CD4-positive, alpha-beta T cell (primary cell): ENCODE measurements at regions not wholly inside any gene's neighbourhood (a gene's known extent, or its start where the extent isn't known, plus 50 kb on each side); places are given as distances from the start of the nearest gene placed in this dataset.
"Not testable (repeated sequence)": the region's sequence is repeated elsewhere in the genome, so short reads cannot be mapped to it uniquely, and the experiment has no call there.

ENCODE experiments used
- ATAC-seq: fragments of 200-7000 bp; cut with Tn5 transposase; one replicate; pipeline ENCODE4 v1.10.0; 2022; ENCODE audit warnings: mild to moderate bottlenecking; ENCODE audit not compliant: poor library complexity
- CTCF ChIA-PET: fragments of 350-600 bp; sonication (Branson Sonifier 250); formaldehyde crosslinking; loops from one replicate; lab custom pipeline; 2021; ENCODE audit warnings: antibody characterized with exemption, inconsistent platforms; lab: Charles Lee
- POLR2A ChIA-PET: fragments of 350-600 bp; sonication (Branson Sonifier 250); formaldehyde crosslinking; loops from one replicate; lab custom pipeline; 2021; ENCODE audit warnings: antibody characterized with exemption, inconsistent platforms; lab: Charles Lee
- DNase-seq, 14 experiments: peaks; one replicate each; pipeline ENCODE4 v3.0.0-alpha.2; 2013 to 2020; ENCODE audit warnings: mixed read lengths in 2 of 14
- H3K27ac ChIP-seq, 2 donors: one replicate each; pipeline versions ENCODE4 v1.5.1 to v1.7.0; 2013; ENCODE audit warnings: low read length in 2 of 2, low read depth in 1 of 2, mild to moderate bottlenecking in 1 of 2
- H3K27me3 ChIP-seq, 2 experiments: 1 replicate in 1 of 2; 2 replicates in 1 of 2; pipeline versions ENCODE4 v1.6.1 to v1.7.0; 2013; ENCODE audit warnings: low read length in 2 of 2, control low read depth in 1 of 2, mild to moderate bottlenecking in 1 of 2, moderate library complexity in 1 of 2; ENCODE audit not compliant: insufficient read depth in 2 of 2, control insufficient read depth in 1 of 2
- H3K36me3 ChIP-seq: one replicate; pipeline ENCODE4 v1.6.1; 2013; ENCODE audit warnings: low read length, control low read depth; ENCODE audit not compliant: insufficient read depth
- H3K4me1 ChIP-seq: one replicate; pipeline ENCODE4 v1.6.1; 2013; ENCODE audit warnings: low read length, control low read depth; ENCODE audit not compliant: insufficient read depth
- H3K4me3 ChIP-seq: one replicate; pipeline ENCODE4 v1.5.1; 2013; ENCODE audit warnings: mild to moderate bottlenecking, low read length, moderate library complexity
- H3K9me3 ChIP-seq, 2 experiments: 1 replicate in 1 of 2; 2 replicates in 1 of 2; pipeline versions ENCODE4 v1.6.1 to v1.7.0; 2013; ENCODE audit warnings: low read length in 2 of 2, mild to moderate bottlenecking in 2 of 2, control low read depth in 1 of 2, moderate library complexity in 1 of 2; ENCODE audit not compliant: control insufficient read depth in 1 of 2, insufficient read depth in 1 of 2
- H3K27ac Mint-ChIP-seq: one replicate; pipeline ENCODE4 v1.8.0; 2020; ENCODE audit warnings: mixed read lengths
- H3K27me3 Mint-ChIP-seq: one replicate; pipeline ENCODE4 v1.8.0; 2021; ENCODE audit warnings: mixed read lengths
- H3K36me3 Mint-ChIP-seq: one replicate; pipeline ENCODE4 v1.8.0; 2021; ENCODE audit warnings: low read depth, mixed read lengths
- H3K4me1 Mint-ChIP-seq: one replicate; pipeline ENCODE4 v1.8.0; 2021; ENCODE audit warnings: low read depth, mixed read lengths
- H3K4me3 Mint-ChIP-seq: one replicate; pipeline ENCODE4 v1.8.0; 2020; ENCODE audit warnings: mild to moderate bottlenecking, mixed read lengths
- H3K9me3 Mint-ChIP-seq: one replicate; pipeline ENCODE4 v1.8.0; 2020; ENCODE audit warnings: mixed read lengths
- intact Hi-C, 2 experiments: fragments of 100-400 bp; cut with DNase I in 1 of 2; cut with micrococcal nuclease in 1 of 2; formaldehyde crosslinking; loops; one replicate each; pipeline versions ENCODE4 v1.15.1 to v1.9.0; 2023 to 2025; cut with DNase I, micrococcal nuclease

GRCh38 chr20:30668418-30668817 is 589.0 kb upstream of the DEFB115 start:
- H3K27me3 ChIP-seq, DNase-seq, intact Hi-C loops, H3K4me3 Mint-ChIP-seq, H3K27ac ChIP-seq, H3K9me3 Mint-ChIP-seq, ATAC-seq, H3K36me3 Mint-ChIP-seq, H3K4me1 ChIP-seq, CTCF ChIA-PET, H3K27ac Mint-ChIP-seq, H3K9me3 ChIP-seq, H3K4me3 ChIP-seq, H3K36me3 ChIP-seq, POLR2A ChIA-PET, H3K4me1 Mint-ChIP-seq, H3K27me3 Mint-ChIP-seq: not testable (repeated sequence)

GRCh38 chr20:30669330-30670029 is 588.0 kb upstream of the DEFB115 start:
- not testable (repeated sequence) for H3K27me3 Mint-ChIP-seq

GRCh38 chr20:30671120-30671519 is 586.3 kb upstream of the DEFB115 start:
- H3K36me3 Mint-ChIP-seq, intact Hi-C loops, H3K9me3 Mint-ChIP-seq, POLR2A ChIA-PET, CTCF ChIA-PET, H3K4me1 ChIP-seq, H3K36me3 ChIP-seq, H3K27me3 Mint-ChIP-seq, H3K4me3 Mint-ChIP-seq, H3K4me1 Mint-ChIP-seq, ATAC-seq, H3K27ac Mint-ChIP-seq, H3K27ac ChIP-seq, H3K9me3 ChIP-seq, H3K4me3 ChIP-seq, H3K27me3 ChIP-seq, DNase-seq: not testable (repeated sequence)

More at GRCh38 chr20:30669330-30670029, 588.0 kb upstream of the DEFB115 start:
- H3K27ac Mint-ChIP-seq, H3K36me3 Mint-ChIP-seq, H3K4me3 Mint-ChIP-seq, H3K27me3 ChIP-seq, ATAC-seq, H3K36me3 ChIP-seq, intact Hi-C loops, DNase-seq, H3K27ac ChIP-seq, H3K4me1 Mint-ChIP-seq, H3K9me3 ChIP-seq, H3K4me3 ChIP-seq, H3K4me1 ChIP-seq, POLR2A ChIA-PET, CTCF ChIA-PET, H3K9me3 Mint-ChIP-seq: not testable (repeated sequence)

GRCh38 chr20:30675988-30676564 is 581.4 kb upstream of the DEFB115 start:
- H3K4me3 Mint-ChIP-seq, H3K4me1 Mint-ChIP-seq, H3K4me3 ChIP-seq, H3K27ac ChIP-seq, H3K9me3 ChIP-seq, intact Hi-C loops, H3K27me3 ChIP-seq, H3K4me1 ChIP-seq, H3K9me3 Mint-ChIP-seq, H3K36me3 Mint-ChIP-seq, CTCF ChIA-PET, DNase-seq, ATAC-seq, H3K36me3 ChIP-seq, H3K27ac Mint-ChIP-seq, H3K27me3 Mint-ChIP-seq, POLR2A ChIA-PET: not testable (repeated sequence)

- H3K27me3 Mint-ChIP-seq, H3K9me3 ChIP-seq, POLR2A ChIA-PET, H3K36me3 Mint-ChIP-seq, H3K4me3 ChIP-seq, intact Hi-C loops, H3K27me3 ChIP-seq, DNase-seq, CTCF ChIA-PET, H3K4me1 ChIP-seq, H3K27ac ChIP-seq, H3K4me3 Mint-ChIP-seq, H3K36me3 ChIP-seq, H3K9me3 Mint-ChIP-seq, H3K27ac Mint-ChIP-seq, ATAC-seq, H3K4me1 Mint-ChIP-seq: not testable (repeated sequence)
Observed at GRCh38 chr20:30682236-30682635, 575.2 kb upstream of the DEFB115 start.

- H3K9me3 ChIP-seq, H3K4me3 ChIP-seq, H3K27ac Mint-ChIP-seq, H3K4me1 Mint-ChIP-seq, H3K4me1 ChIP-seq, H3K27ac ChIP-seq, H3K9me3 Mint-ChIP-seq, H3K27me3 ChIP-seq, ATAC-seq, H3K4me3 Mint-ChIP-seq, H3K36me3 Mint-ChIP-seq, H3K36me3 ChIP-seq, intact Hi-C loops, H3K27me3 Mint-ChIP-seq, CTCF ChIA-PET, POLR2A ChIA-PET, DNase-seq: not testable (repeated sequence)
Observed at GRCh38 chr20:30712861-30713260, 544.6 kb upstream of the DEFB115 start.
